GM12878 (cell line): ENCODE measurements at regions not wholly inside any gene's neighbourhood (a gene's known extent, or its start where the extent isn't known, plus 50 kb on each side); places are given as distances from the start of the nearest gene placed in this dataset.

Source experiments
- ATAC-seq: fragments of 200-7000 bp; cut with Tn5 transposase; 3 replicates; pipeline ENCODE4 v1.9.1; 2020; ENCODE audit warnings: mild to moderate bottlenecking, moderate library complexity
- BruUV-seq: library from RNA; stranded (reverse); fragments of 400-500 nt; replicated peaks from 2 replicates; lab custom pipeline; 2021; lab: Mats Ljungman, UMichigan
- CTCF ChIA-PET: fragments of 300-600 bp; sonication (Branson Sonifier 250); formaldehyde crosslinking; extraction: SDS; loops from one replicate; lab custom pipeline; 2021; ENCODE audit warnings: inconsistent platforms; lab: Yijun Ruan, JAX
- POLR2A ChIA-PET: fragments of 350-600 bp; formaldehyde crosslinking; extraction: SDS; loops from one replicate; lab custom pipeline; 2021; ENCODE audit warnings: inconsistent platforms; lab: Charles Lee
- RAD21 ChIA-PET: fragments of 300-600 bp; sonication (Branson Sonifier 250); formaldehyde crosslinking; loops from one replicate; lab custom pipeline; 2023; ENCODE audit warnings: antibody characterized with exemption; ENCODE audit not compliant: unreplicated experiment; lab: Charles Lee
- SMC1A ChIA-PET: fragments of 300-600 bp; sonication (Branson Sonifier 250); formaldehyde crosslinking; loops from one replicate; lab custom pipeline; 2023; ENCODE audit not compliant: unreplicated experiment, uncharacterized antibody; lab: Charles Lee
- DNase-seq: peaks from one replicate; pipeline ENCODE4 v3.0.0-alpha.2; 2011; ENCODE audit warnings: low read depth, low spot score
- FAIRE-seq: peaks from 3 replicates; lab custom pipeline; 2011; peaks lifted over from hg19 to GRCh38; lab: Jason Lieb, UNC
- H2AFZ ChIP-seq: 2 replicates; pipeline ENCODE4 v1.6.0; 2011; ENCODE audit warnings: low read depth, low read length, control low read depth; ENCODE audit not compliant: control insufficient read depth
- H3K27ac ChIP-seq: 2 replicates; pipeline ENCODE4 v1.5.1; 2011; ENCODE audit warnings: control low read depth; ENCODE audit not compliant: control insufficient read depth, insufficient read depth
- H3K27me3 ChIP-seq, 2 experiments: replicated peaks in 1 of 2; 2 replicates each; pipeline versions ENCODE4 v1.6.0 to v1.6.1; 2011; ENCODE audit warnings: low read length in 1 of 2; ENCODE audit not compliant: control insufficient read depth in 2 of 2, insufficient read depth in 2 of 2
- H3K36me3 ChIP-seq, 2 experiments: 2 replicates each; pipeline ENCODE4 v1.5.1; 2011; ENCODE audit warnings: low read length in 1 of 2; ENCODE audit not compliant: control insufficient read depth in 2 of 2, insufficient read depth in 2 of 2
- H3K4me1 ChIP-seq: 2 replicates; pipeline ENCODE4 v1.6.1; 2011; ENCODE audit warnings: mild to moderate bottlenecking, low read length, moderate library complexity, mixed read lengths; ENCODE audit not compliant: control insufficient read depth, insufficient read depth
- H3K4me2 ChIP-seq: 2 replicates; pipeline ENCODE4 v1.6.0; 2011; ENCODE audit warnings: control low read depth; ENCODE audit not compliant: control insufficient read depth, insufficient read depth
- H3K4me3 ChIP-seq: fragments of 200-600 bp; sonication (generic); 2 replicates; pipeline ENCODE4 v1.5.1; 2016
- H3K79me2 ChIP-seq: 2 replicates; pipeline ENCODE4 v1.6.0; 2011; ENCODE audit warnings: low read length; ENCODE audit not compliant: control insufficient read depth, insufficient read depth
- H3K9ac ChIP-seq: 2 replicates; pipeline ENCODE4 v1.8.0; 2011; ENCODE audit warnings: low read length, control low read depth, mixed read lengths; ENCODE audit not compliant: control insufficient read depth, insufficient read depth
- H3K9me3 ChIP-seq: replicated peaks from 3 replicates; pipeline ENCODE4 v1.5.1; 2011; ENCODE audit warnings: mild to moderate bottlenecking, low read length; ENCODE audit not compliant: control insufficient read depth, insufficient read depth
- H4K20me1 ChIP-seq: 2 replicates; pipeline ENCODE4 v1.6.0; 2011; ENCODE audit not compliant: control insufficient read depth, insufficient read depth
- BACH1 ChIP-seq: fragments of 450-650 bp; IDR thresholded peaks from 2 replicates; pipeline ENCODE4 v1.6.1; 2017; ENCODE audit warnings: mild to moderate bottlenecking, borderline replicate concordance
- CBFB ChIP-seq: IDR thresholded peaks from 2 replicates; pipeline ENCODE4 v1.6.1; 2016; ENCODE audit warnings: antibody characterized with exemption, low read depth
- EGR1 ChIP-seq, 2 experiments: IDR thresholded peaks; 1 replicate in 1 of 2; 2 replicates in 1 of 2; pipeline ENCODE4 v1.6.1; 2011 to 2012; ENCODE audit warnings: low read depth in 2 of 2, low read length in 2 of 2, borderline replicate concordance in 1 of 2, mild to moderate bottlenecking in 1 of 2, moderate library complexity in 1 of 2
- EP300 ChIP-seq, 2 experiments: fragments of 150-350 bp in 1 of 2; IDR thresholded peaks; 2 replicates each; pipeline ENCODE4 v1.6.1; 2011 to 2012; ENCODE audit warnings: low read depth in 2 of 2, low read length in 2 of 2, borderline replicate concordance in 1 of 2, improper control_type of control experiment in 1 of 2, inconsistent platforms in 1 of 2; ENCODE audit not compliant: control insufficient read depth in 1 of 2
- LARP7 ChIP-seq: fragments of 450-650 bp; IDR thresholded peaks from 2 replicates; pipeline ENCODE4 v1.6.1; 2017; ENCODE audit warnings: mild to moderate bottlenecking
- MXI1 ChIP-seq: fragments of 150-350 bp; IDR thresholded peaks from 2 replicates; pipeline ENCODE4 v1.6.1; 2011; ENCODE audit warnings: low read depth, mild to moderate bottlenecking, inconsistent platforms, low read length, improper control_type of control experiment
- NFYA ChIP-seq: IDR thresholded peaks from 2 replicates; pipeline ENCODE4 v1.6.1; 2011; ENCODE audit warnings: low read depth, mild to moderate bottlenecking, low read length, improper control_type of control experiment, borderline replicate concordance
- NRF1 ChIP-seq: conservative IDR thresholded peaks from 2 replicates; pipeline ENCODE4 v1.6.1; 2011; ENCODE audit warnings: mild to moderate bottlenecking, low read depth, low read length, improper control_type of control experiment
- PAX5 ChIP-seq: IDR thresholded peaks from 2 replicates; pipeline ENCODE4 v1.6.1; 2011; ENCODE audit warnings: low read depth, low read length, borderline replicate concordance
- PAX8 ChIP-seq: fragments of 450-650 bp; IDR thresholded peaks from 2 replicates; pipeline ENCODE4 v1.6.1; 2017; ENCODE audit warnings: mild to moderate bottlenecking, moderate library complexity
- RB1 ChIP-seq: fragments of 450-650 bp; formaldehyde crosslinking; IDR thresholded peaks from 2 replicates; pipeline ENCODE4 v1.6.1; 2017; ENCODE audit warnings: mild to moderate bottlenecking, borderline replicate concordance
- RCOR1 ChIP-seq: conservative IDR thresholded peaks from 2 replicates; pipeline ENCODE4 v1.6.1; 2012; ENCODE audit warnings: low read depth, low read length, improper control_type of control experiment
- RELA ChIP-seq: fragments of 450-650 bp; IDR thresholded peaks from 2 replicates; pipeline ENCODE4 v1.8.0; 2014; ENCODE audit warnings: borderline replicate concordance; ENCODE audit not compliant: partially characterized antibody
- SMC3 ChIP-seq: IDR thresholded peaks from 2 replicates; pipeline ENCODE4 v1.6.1; 2011; ENCODE audit warnings: low read length, improper control_type of control experiment, borderline replicate concordance
- WGBS: methylation state at CpG from one replicate; pipeline ENCODE4 v1.1.6; 2016; ENCODE audit warnings: low lambda C conversion rate; ENCODE audit not compliant: insufficient replicate concordance, insufficient coverage; ENCODE audit errors: missing lambda C conversion rate; 5-methylcytosine and 5-hydroxymethylcytosine counted together
- in situ Hi-C: fragments of 300-500 bp; cut with MboI; formaldehyde crosslinking; loops from 9 replicates; pipeline ENCODE4 v1.14.3; 2018; ENCODE audit warnings: mixed read lengths
- intact Hi-C: fragments of 100-400 bp; cut with micrococcal nuclease; formaldehyde crosslinking; loops from one replicate; pipeline ENCODE4 v1.14.2; 2022; ENCODE audit not compliant: unreplicated experiment
- TF ChIP-seq, protein P1 (sequence below): IDR thresholded peaks from 2 replicates; pipeline ENCODE4 v1.6.1; 2011; ENCODE audit warnings: mild to moderate bottlenecking, low read depth, low read length, moderate library complexity; ENCODE audit not compliant: insufficient replicate concordance
- TF ChIP-seq, protein P2 (sequence below): fragments of 450-650 bp; IDR thresholded peaks from 2 replicates; pipeline ENCODE4 v1.6.1; 2014; ENCODE audit warnings: mild to moderate bottlenecking
- TF ChIP-seq, protein P3 (sequence below): fragments of 450-650 bp; IDR thresholded peaks from 2 replicates; pipeline ENCODE4 v1.6.1; 2017; ENCODE audit warnings: mild to moderate bottlenecking, moderate library complexity

DNA sequence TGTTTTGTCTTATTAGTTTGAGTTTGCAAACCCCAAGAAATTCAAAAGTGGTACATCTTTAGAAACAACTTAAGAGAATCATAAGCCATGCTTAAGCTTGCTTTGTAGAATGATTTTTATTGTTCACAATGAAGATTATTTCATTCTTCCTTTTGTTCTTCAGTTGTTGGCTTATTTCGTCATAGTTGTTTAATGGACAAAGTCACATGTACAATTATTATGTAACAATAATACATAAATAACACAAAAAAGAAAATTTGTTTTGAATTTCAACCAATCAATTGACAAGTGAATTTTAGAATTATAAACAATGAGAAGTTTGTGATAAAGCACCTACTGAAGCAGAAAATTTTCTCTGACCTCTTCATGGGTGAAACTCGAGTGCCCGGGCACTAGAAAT is 111.8 kb upstream of the IGF1 start (continued):
- TF ChIP-seq, protein P1, sequence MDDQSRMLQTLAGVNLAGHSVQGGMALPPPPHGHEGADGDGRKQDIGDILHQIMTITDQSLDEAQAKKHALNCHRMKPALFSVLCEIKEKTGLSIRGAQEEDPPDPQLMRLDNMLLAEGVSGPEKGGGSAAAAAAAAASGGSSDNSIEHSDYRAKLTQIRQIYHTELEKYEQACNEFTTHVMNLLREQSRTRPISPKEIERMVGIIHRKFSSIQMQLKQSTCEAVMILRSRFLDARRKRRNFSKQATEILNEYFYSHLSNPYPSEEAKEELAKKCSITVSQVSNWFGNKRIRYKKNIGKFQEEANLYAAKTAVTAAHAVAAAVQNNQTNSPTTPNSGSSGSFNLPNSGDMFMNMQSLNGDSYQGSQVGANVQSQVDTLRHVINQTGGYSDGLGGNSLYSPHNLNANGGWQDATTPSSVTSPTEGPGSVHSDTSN = no peak
- no peak for TF ChIP-seq SMC3
- no peak for TF ChIP-seq EGR1 (IDR thresholded peaks at IDR 0.05; ENCODE audit: borderline replicate concordance in 1 of 2, low read depth in 2 of 2, low read length in 2 of 2)
- TF ChIP-seq CBFB = no peak

DNA sequence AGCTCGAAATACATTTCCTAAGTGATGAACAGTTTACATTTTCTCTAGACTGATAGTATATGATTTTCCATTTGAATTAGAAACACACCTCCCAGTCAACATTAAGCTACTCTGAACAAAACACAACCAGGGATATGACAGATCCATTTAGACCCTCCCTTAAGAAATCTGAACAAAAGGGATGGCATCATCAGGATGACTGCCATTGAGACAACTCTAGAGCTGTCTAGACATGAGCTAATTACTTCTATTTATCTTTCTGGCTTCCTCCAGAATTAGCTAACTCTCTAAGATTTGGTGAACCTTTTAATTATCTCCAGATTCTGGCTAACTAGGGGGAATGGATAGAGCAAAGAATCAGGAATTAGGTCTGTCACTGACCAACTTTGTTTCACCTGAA is 92.9 kb upstream of the IGF1 start:
- in situ Hi-C loops (no loop called here), intact Hi-C loops (no loop called here)
- Histone ChIP-seq H3K36me3 (no peaks in the 10 kb centered on the region), H3K9me3 (no peaks in the 10 kb centered on the region), H2AFZ (no peak overlapping the region), H3K4me2 (no peak overlapping the region), H3K4me1 (no peaks in the 10 kb centered on the region), H4K20me1 (no peaks in the 10 kb centered on the region), H3K27ac (no peak overlapping the region), H3K79me2 (no peaks in the 10 kb centered on the region), H3K9ac (no peak overlapping the region), H3K27me3 (no peaks in the 10 kb centered on the region; a peak in 1 of 4 replicates), H3K4me3 (no peak overlapping the region)
- BruUV-seq = no TSS peak
- SMC1A ChIA-PET = interaction anchor here (1.0 to 1.5 kb wide), 4 partner anchors 15 to 190 kb away, joined by 3 to 6 read pairs (median 4); no protein-coding TSS in a partner anchor
- TF ChIP-seq, protein P2, sequence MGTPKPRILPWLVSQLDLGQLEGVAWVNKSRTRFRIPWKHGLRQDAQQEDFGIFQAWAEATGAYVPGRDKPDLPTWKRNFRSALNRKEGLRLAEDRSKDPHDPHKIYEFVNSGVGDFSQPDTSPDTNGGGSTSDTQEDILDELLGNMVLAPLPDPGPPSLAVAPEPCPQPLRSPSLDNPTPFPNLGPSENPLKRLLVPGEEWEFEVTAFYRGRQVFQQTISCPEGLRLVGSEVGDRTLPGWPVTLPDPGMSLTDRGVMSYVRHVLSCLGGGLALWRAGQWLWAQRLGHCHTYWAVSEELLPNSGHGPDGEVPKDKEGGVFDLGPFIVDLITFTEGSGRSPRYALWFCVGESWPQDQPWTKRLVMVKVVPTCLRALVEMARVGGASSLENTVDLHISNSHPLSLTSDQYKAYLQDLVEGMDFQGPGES = no peak
- TF ChIP-seq PAX5 = no peak
- TF ChIP-seq RCOR1 = no peak
- TF ChIP-seq RELA = no peak
- TF ChIP-seq NRF1 = no peak
- TF ChIP-seq RB1 = no peak
- no peak for TF ChIP-seq NFYA
- no peak for TF ChIP-seq BACH1
- TF ChIP-seq EP300 (IDR thresholded peaks at IDR 0.05; ENCODE audit: borderline replicate concordance in 1 of 2, control insufficient read depth in 1 of 2, low read depth in 2 of 2, low read length in 2 of 2) = no peak
- TF ChIP-seq PAX8 = no peak
- TF ChIP-seq, protein P3, sequence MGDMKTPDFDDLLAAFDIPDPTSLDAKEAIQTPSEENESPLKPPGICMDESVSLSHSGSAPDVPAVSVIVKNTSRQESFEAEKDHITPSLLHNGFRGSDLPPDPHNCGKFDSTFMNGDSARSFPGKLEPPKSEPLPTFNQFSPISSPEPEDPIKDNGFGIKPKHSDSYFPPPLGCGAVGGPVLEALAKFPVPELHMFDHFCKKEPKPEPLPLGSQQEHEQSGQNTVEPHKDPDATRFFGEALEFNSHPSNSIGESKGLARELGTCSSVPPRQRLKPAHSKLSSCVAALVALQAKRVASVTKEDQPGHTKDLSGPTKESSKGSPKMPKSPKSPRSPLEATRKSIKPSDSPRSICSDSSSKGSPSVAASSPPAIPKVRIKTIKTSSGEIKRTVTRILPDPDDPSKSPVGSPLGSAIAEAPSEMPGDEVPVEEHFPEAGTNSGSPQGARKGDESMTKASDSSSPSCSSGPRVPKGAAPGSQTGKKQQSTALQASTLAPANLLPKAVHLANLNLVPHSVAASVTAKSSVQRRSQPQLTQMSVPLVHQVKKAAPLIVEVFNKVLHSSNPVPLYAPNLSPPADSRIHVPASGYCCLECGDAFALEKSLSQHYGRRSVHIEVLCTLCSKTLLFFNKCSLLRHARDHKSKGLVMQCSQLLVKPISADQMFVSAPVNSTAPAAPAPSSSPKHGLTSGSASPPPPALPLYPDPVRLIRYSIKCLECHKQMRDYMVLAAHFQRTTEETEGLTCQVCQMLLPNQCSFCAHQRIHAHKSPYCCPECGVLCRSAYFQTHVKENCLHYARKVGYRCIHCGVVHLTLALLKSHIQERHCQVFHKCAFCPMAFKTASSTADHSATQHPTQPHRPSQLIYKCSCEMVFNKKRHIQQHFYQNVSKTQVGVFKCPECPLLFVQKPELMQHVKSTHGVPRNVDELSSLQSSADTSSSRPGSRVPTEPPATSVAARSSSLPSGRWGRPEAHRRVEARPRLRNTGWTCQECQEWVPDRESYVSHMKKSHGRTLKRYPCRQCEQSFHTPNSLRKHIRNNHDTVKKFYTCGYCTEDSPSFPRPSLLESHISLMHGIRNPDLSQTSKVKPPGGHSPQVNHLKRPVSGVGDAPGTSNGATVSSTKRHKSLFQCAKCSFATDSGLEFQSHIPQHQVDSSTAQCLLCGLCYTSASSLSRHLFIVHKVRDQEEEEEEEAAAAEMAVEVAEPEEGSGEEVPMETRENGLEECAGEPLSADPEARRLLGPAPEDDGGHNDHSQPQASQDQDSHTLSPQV = no peak
- TF ChIP-seq LARP7 = no peak
- no peak for TF ChIP-seq MXI1
- CTCF ChIA-PET = interaction anchor here (0.8 to 1.1 kb wide), 3 partner anchors 12 to 167 kb away, joined by 3 read pairs; no protein-coding TSS in a partner anchor
- RAD21 ChIA-PET = no interaction called here
- WGBS = 15% methylated on average over 1 of the region's 1 CpG
- ATAC-seq (no peak), FAIRE-seq (no peak), DNase-seq (no peak)
- POLR2A ChIA-PET = no interaction called here
